ENCODE measurements at regions not wholly inside any gene's neighbourhood (a gene's known extent, or its start where the extent isn't known, plus 50 kb on each side); places are given as distances from the start of the nearest gene placed in this dataset.

- TF ChIP-seq BACH2 (CRISPR knock-in tag; IDR thresholded peaks at IDR 0.05; ENCODE audit: borderline replicate concordance): no peak
- TF ChIP-seq ZFP3 (CRISPR knock-in tag; IDR thresholded peaks at IDR 0.05): no peak
- TF ChIP-seq SNAI2 (CRISPR knock-in tag; IDR thresholded peaks at IDR 0.05): no peak
- no peak for TF ChIP-seq ISL1 (CRISPR knock-in tag; IDR thresholded peaks at IDR 0.05)
- no peak for TF ChIP-seq CREB5 (CRISPR knock-in tag; IDR thresholded peaks at IDR 0.05; ENCODE audit: low read depth)
- no peak for TF ChIP-seq CSDC2 (CRISPR knock-in tag; IDR thresholded peaks at IDR 0.05)
- TF ChIP-seq ESRRG (CRISPR knock-in tag; IDR thresholded peaks at IDR 0.05): no peak
- ATAC-seq: no peak
These were observed 641.4 kb downstream of the RPS29 start for GRCh38 chr14:48944809-48945208.

GRCh38 chr14:48943913-48944312 lies 642.3 kb downstream of the RPS29 start:
- TF ChIP-seq TOX (CRISPR knock-in tag; IDR thresholded peaks at IDR 0.05; ENCODE audit: borderline replicate concordance) (no peak), CSDC2 (CRISPR knock-in tag; IDR thresholded peaks at IDR 0.05) (no peak), TSHZ2 (CRISPR knock-in tag; IDR thresholded peaks at IDR 0.05) (no peak), ZC3H10 (CRISPR knock-in tag; IDR thresholded peaks at IDR 0.05) (no peak), ZFP30 (CRISPR knock-in tag; IDR thresholded peaks at IDR 0.05) (no peak), CSRNP3 (CRISPR knock-in tag; IDR thresholded peaks at IDR 0.05) (no peak), RARB (CRISPR knock-in tag; IDR thresholded peaks at IDR 0.05) (no peak), CREB5 (CRISPR knock-in tag; IDR thresholded peaks at IDR 0.05; ENCODE audit: low read depth) (no peak), ZNF8 (CRISPR knock-in tag; IDR thresholded peaks at IDR 0.05) (no peak), PPARA (CRISPR knock-in tag; IDR thresholded peaks at IDR 0.05; ENCODE audit: borderline replicate concordance) (no peak), ZFP3 (CRISPR knock-in tag; IDR thresholded peaks at IDR 0.05) (no peak), ZNF565 (CRISPR knock-in tag; conservative IDR thresholded peaks at IDR 0.05; ENCODE audit: low read depth) (no peak), ESRRG (CRISPR knock-in tag; IDR thresholded peaks at IDR 0.05) (no peak)

GRCh38 chr14:48937541-48938195 lies 648.5 kb downstream of the RPS29 start:
- TF ChIP-seq ZC3H10 (CRISPR knock-in tag; IDR thresholded peaks at IDR 0.05): no peak
- no peak for TF ChIP-seq CREB5 (CRISPR knock-in tag; IDR thresholded peaks at IDR 0.05; ENCODE audit: low read depth)
- ATAC-seq: peak; percentile 51; the same call in 1 of the 3 replicates

More at GRCh38 chr14:48943913-48944312, 642.3 kb downstream of the RPS29 start:
- no peak for ATAC-seq

GRCh38 chr14:48936849-48937248 lies 649.3 kb downstream of the RPS29 start:
- no peak for ATAC-seq
- TF ChIP-seq ZNF70 (CRISPR knock-in tag; IDR thresholded peaks at IDR 0.05) (no peak), PATZ1 (CRISPR knock-in tag; IDR thresholded peaks at IDR 0.05; ENCODE audit: borderline replicate concordance) (no peak), ZFP3 (CRISPR knock-in tag; IDR thresholded peaks at IDR 0.05) (no peak), CREB5 (CRISPR knock-in tag; IDR thresholded peaks at IDR 0.05; ENCODE audit: low read depth) (no peak), GLIS3 (CRISPR knock-in tag; IDR thresholded peaks at IDR 0.05) (no peak), PPARA (CRISPR knock-in tag; IDR thresholded peaks at IDR 0.05; ENCODE audit: borderline replicate concordance) (no peak), ESRRG (CRISPR knock-in tag; IDR thresholded peaks at IDR 0.05) (no peak), ZFP30 (CRISPR knock-in tag; IDR thresholded peaks at IDR 0.05) (no peak), TCF4 (CRISPR knock-in tag; IDR thresholded peaks at IDR 0.05; ENCODE audit: borderline replicate concordance) (no peak), CSDC2 (CRISPR knock-in tag; IDR thresholded peaks at IDR 0.05) (no peak), ZNF8 (CRISPR knock-in tag; IDR thresholded peaks at IDR 0.05) (no peak), TOX (CRISPR knock-in tag; IDR thresholded peaks at IDR 0.05; ENCODE audit: borderline replicate concordance) (no peak), CSRNP3 (CRISPR knock-in tag; IDR thresholded peaks at IDR 0.05) (no peak), SNAI2 (CRISPR knock-in tag; IDR thresholded peaks at IDR 0.05) (no peak), ZNF565 (CRISPR knock-in tag; conservative IDR thresholded peaks at IDR 0.05; ENCODE audit: low read depth) (no peak), ARNTL (CRISPR knock-in tag; IDR thresholded peaks at IDR 0.05; ENCODE audit: borderline replicate concordance, low read depth) (no peak)

Data from SK-N-SH treated with all-trans-retinoic acid at 6 μM for 48 hours (cell line).